Fibroblast of skin of scalp (primary cell): ENCODE measurements at regions not wholly inside any gene's neighbourhood (a gene's known extent, or its start where the extent isn't known, plus 50 kb on each side); places are given as distances from the start of the nearest gene placed in this dataset.
A peak's percentile ranks its signal among the peaks of the same experiment; 100 is the strongest.

Experiments
- DNase-seq: peaks from one replicate; pipeline ENCODE4 v3.0.0-alpha.2; 2013

- no peak for DNase-seq
Measured at GRCh38 chr18:28574175-28574574, 397.2 kb upstream of the CDH2 start.

GRCh38 chr18:28571929-28572328 is 395.0 kb upstream of the CDH2 start:
- DNase-seq: no peak

- DNase-seq: no peak
Measured at GRCh38 chr18:28560331-28560730, 383.4 kb upstream of the CDH2 start.

- no peak for DNase-seq
Measured at GRCh38 chr18:28559511-28559910, 382.6 kb upstream of the CDH2 start.

GRCh38 chr18:28541934-28542333 is 365.0 kb upstream of the CDH2 start:
- DNase-seq: no peak

GRCh38 chr18:28541276-28541930 is 364.5 kb upstream of the CDH2 start:
- no peak for DNase-seq

GRCh38 chr18:28529644-28530043 is 352.7 kb upstream of the CDH2 start:
- no peak for DNase-seq

GRCh38 chr18:28526196-28526595 is 349.3 kb upstream of the CDH2 start:
- DNase-seq: no peak

GRCh38 chr18:28523758-28524475 is 347.0 kb upstream of the CDH2 start:
- no peak for DNase-seq

GRCh38 chr18:28522236-28522635 is 345.3 kb upstream of the CDH2 start:
- no peak for DNase-seq

- DNase-seq: no peak
Measured at GRCh38 chr18:28519997-28520396, 343.1 kb upstream of the CDH2 start.

- no peak for DNase-seq
Measured at GRCh38 chr18:28514699-28515098, 337.8 kb upstream of the CDH2 start.

GRCh38 chr18:28512357-28512756 is 335.4 kb upstream of the CDH2 start:
- DNase-seq: no peak

- peak; percentile 38 for DNase-seq
Measured at GRCh38 chr18:28511413-28511821, 334.5 kb upstream of the CDH2 start.

- DNase-seq: no peak
Measured at GRCh38 chr18:28510210-28510609, 333.3 kb upstream of the CDH2 start.

- no peak for DNase-seq
Measured at GRCh38 chr18:28504066-28504465, 327.1 kb upstream of the CDH2 start.

GRCh38 chr18:28494151-28494550 is 317.2 kb upstream of the CDH2 start:
- DNase-seq: peak; percentile 75

- DNase-seq: no peak
Measured at GRCh38 chr18:28485918-28486317, 309.0 kb upstream of the CDH2 start.

GRCh38 chr18:28485210-28485801 is 308.4 kb upstream of the CDH2 start:
- DNase-seq: no peak

- no peak for DNase-seq
Measured at GRCh38 chr18:28478531-28478930, 301.6 kb upstream of the CDH2 start.

- no peak for DNase-seq
Measured at GRCh38 chr18:28476302-28476701, 299.4 kb upstream of the CDH2 start.

- no peak for DNase-seq
Measured at GRCh38 chr18:28469946-28470345, 293.0 kb upstream of the CDH2 start.

GRCh38 chr18:28468901-28469300 is 292.0 kb upstream of the CDH2 start:
- DNase-seq: no peak

- DNase-seq: no peak
Measured at GRCh38 chr18:28466204-28466603, 289.3 kb upstream of the CDH2 start.
